ENCODE measurements at regions not wholly inside any gene's neighbourhood (a gene's known extent, or its start where the extent isn't known, plus 50 kb on each side); places are given as distances from the start of the nearest gene placed in this dataset.

DNA sequence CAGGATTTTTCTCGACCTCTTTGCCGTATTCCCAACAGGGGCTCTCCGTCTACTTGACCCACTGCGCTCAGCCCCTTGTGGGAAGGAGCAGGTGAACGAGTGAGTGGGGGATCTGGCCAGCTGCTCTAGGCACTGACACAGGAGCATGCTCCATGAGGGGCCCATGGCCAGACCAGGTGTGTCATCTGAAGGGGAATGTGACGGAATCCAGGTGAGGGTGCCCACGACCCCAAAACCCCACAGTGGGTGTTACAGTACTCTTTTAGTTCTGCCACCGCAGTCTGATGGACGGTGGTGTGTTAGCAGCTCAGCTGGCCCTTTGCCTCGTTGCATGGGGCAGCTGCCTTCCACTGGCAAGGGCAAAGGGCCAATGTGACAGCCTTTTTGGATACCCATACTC, 601.4 kb upstream of the NCAM2 start:
- DNase-seq (no peak), ATAC-seq (ENCODE audit: insufficient read depth, low FRiP score) (no peak)
- WGBS, 2 donors = 86 to 92% methylated on average over 10 of the region's 10 CpGs
- Histone ChIP-seq H3K36me3 (ENCODE audit: control insufficient read depth in 4 of 4, insufficient read depth in 4 of 4, low read length in 4 of 4) (no peaks in the 10 kb centered on the region), H3K9me3 (ENCODE audit: control insufficient read depth in 4 of 4, insufficient read depth in 3 of 4, low read length in 3 of 4) (no peaks in the 10 kb centered on the region), H3K4me3 (no peak overlapping the region), H3K27me3 (ENCODE audit: control insufficient read depth in 3 of 3, insufficient read depth in 3 of 3, low read length in 2 of 3) (no peaks in the 10 kb centered on the region), H3K4me1 (ENCODE audit: control insufficient read depth in 5 of 5, insufficient read depth in 5 of 5, low read length in 5 of 5) (no peaks in the 10 kb centered on the region), H3K9ac (ENCODE audit: insufficient read depth in 1 of 2, low read length in 2 of 2) (no peak overlapping the region), H3K27ac (ENCODE audit: low read depth in 1 of 2, low read length in 1 of 2) (no peak overlapping the region)
- TF ChIP-seq, protein P1, sequence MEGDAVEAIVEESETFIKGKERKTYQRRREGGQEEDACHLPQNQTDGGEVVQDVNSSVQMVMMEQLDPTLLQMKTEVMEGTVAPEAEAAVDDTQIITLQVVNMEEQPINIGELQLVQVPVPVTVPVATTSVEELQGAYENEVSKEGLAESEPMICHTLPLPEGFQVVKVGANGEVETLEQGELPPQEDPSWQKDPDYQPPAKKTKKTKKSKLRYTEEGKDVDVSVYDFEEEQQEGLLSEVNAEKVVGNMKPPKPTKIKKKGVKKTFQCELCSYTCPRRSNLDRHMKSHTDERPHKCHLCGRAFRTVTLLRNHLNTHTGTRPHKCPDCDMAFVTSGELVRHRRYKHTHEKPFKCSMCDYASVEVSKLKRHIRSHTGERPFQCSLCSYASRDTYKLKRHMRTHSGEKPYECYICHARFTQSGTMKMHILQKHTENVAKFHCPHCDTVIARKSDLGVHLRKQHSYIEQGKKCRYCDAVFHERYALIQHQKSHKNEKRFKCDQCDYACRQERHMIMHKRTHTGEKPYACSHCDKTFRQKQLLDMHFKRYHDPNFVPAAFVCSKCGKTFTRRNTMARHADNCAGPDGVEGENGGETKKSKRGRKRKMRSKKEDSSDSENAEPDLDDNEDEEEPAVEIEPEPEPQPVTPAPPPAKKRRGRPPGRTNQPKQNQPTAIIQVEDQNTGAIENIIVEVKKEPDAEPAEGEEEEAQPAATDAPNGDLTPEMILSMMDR (IDR thresholded peaks at IDR 0.05; ENCODE audit: control extremely low read depth, extremely low read depth) = no peak

DNA sequence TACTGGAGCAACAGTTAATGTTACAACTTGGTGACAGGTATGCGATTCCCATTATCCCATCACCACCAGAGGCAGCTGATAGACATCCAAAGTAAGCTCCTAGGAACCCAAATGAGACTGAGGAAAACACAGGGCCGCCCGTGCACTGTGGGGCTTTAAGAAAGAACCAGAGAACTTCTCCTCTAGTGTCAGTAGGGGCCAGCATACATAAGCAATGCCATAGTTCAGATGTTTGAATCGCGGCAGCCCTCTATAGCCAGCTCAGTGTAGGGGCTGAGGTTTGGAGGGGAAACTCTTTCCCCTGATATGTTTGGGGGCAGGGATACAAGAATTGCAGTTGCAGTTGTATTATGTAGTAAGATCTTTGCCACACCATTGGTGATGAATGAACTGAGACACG, 593.3 kb upstream of the NCAM2 start:
- Histone ChIP-seq H3K27ac (ENCODE audit: low read depth in 1 of 2, low read length in 1 of 2) (no peak overlapping the region), H3K9ac (ENCODE audit: insufficient read depth in 1 of 2, low read length in 2 of 2) (no peak overlapping the region), H3K36me3 (ENCODE audit: control insufficient read depth in 4 of 4, insufficient read depth in 4 of 4, low read length in 4 of 4) (no peaks in the 10 kb centered on the region), H3K9me3 (ENCODE audit: control insufficient read depth in 4 of 4, insufficient read depth in 3 of 4, low read length in 3 of 4) (no peaks in the 10 kb centered on the region), H3K4me1 (ENCODE audit: control insufficient read depth in 5 of 5, insufficient read depth in 5 of 5, low read length in 5 of 5) (no peaks in the 10 kb centered on the region), H3K4me3 (no peak overlapping the region), H3K27me3 (ENCODE audit: control insufficient read depth in 3 of 3, insufficient read depth in 3 of 3, low read length in 2 of 3) (no peaks in the 10 kb centered on the region)
- DNase-seq (no peak), ATAC-seq (ENCODE audit: insufficient read depth, low FRiP score) (no peak)
- WGBS, 2 donors = 91 to 93% methylated on average over 6 of the region's 6 CpGs
- TF ChIP-seq, protein P1 (IDR thresholded peaks at IDR 0.05; ENCODE audit: control extremely low read depth, extremely low read depth) = no peak

DNA sequence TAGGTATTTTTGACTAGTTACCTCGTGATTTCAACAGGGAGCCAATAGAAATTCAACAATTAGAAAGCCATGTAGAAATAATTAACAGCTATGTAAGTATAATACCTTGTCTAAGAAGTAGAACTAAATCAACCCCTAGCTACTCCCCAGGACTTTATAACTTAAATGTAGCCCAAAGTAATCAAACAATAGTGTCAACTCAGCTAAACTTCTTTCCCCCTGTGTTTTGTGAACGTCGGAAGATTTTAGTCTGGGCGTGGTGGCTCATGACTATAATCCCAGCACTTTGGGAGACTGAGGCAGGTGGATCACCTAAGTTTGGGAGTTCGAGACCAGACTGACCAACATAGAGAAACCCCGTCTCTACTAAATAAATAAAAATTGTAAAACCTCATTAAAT, 579.9 kb upstream of the NCAM2 start:
- Histone ChIP-seq H3K9me3 (ENCODE audit: control insufficient read depth in 4 of 4, insufficient read depth in 3 of 4, low read length in 3 of 4) (peaks cover 0 to 5% (median 1%) of the 10 kb centered on the region in 4 donors), H3K9ac (ENCODE audit: insufficient read depth in 1 of 2, low read length in 2 of 2) (no peak overlapping the region), H3K36me3 (ENCODE audit: control insufficient read depth in 4 of 4, insufficient read depth in 4 of 4, low read length in 4 of 4) (no peaks in the 10 kb centered on the region), H3K27ac (ENCODE audit: low read depth in 1 of 2, low read length in 1 of 2) (no peak overlapping the region), H3K27me3 (ENCODE audit: control insufficient read depth in 3 of 3, insufficient read depth in 3 of 3, low read length in 2 of 3) (no peaks in the 10 kb centered on the region), H3K4me3 (no peak overlapping the region), H3K4me1 (ENCODE audit: control insufficient read depth in 5 of 5, insufficient read depth in 5 of 5, low read length in 5 of 5) (no peaks in the 10 kb centered on the region)
- DNase-seq (no peak), ATAC-seq (ENCODE audit: insufficient read depth, low FRiP score) (no peak)
- TF ChIP-seq, protein P1 (IDR thresholded peaks at IDR 0.05; ENCODE audit: control extremely low read depth, extremely low read depth) = no peak
- 80 to 86% methylated on average over 6 of the region's 6 CpGs for WGBS, 2 donors

DNA sequence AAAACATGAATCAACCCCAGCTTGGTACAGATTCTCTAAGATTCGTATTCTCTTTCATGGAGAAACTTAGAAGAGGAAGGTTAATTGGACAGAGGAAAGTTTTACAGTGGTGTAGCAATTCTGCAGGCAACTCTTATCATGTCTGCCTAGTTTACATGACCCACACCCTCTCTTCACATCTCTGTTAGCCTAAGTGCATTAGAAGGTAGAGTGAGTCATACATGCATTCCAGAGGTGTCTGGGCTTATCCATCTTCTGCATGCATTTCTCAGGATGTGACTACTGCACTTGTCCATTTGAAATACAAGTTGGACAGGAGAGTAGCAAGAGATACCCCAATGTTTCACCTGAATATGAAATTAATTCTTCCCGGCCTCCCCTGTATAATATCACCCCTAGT, 578.4 kb upstream of the NCAM2 start:
- TF ChIP-seq, protein P1 (IDR thresholded peaks at IDR 0.05; ENCODE audit: control extremely low read depth, extremely low read depth) = no peak
- WGBS, 2 donors = 85 to 94% methylated on average over 2 of the region's 2 CpGs
- ATAC-seq (ENCODE audit: insufficient read depth, low FRiP score) = no peak

More for the DNA sequence above, 578.4 kb upstream of the NCAM2 start:
- Histone ChIP-seq H3K9me3 (ENCODE audit: control insufficient read depth in 4 of 4, insufficient read depth in 3 of 4, low read length in 3 of 4) (peaks cover 0 to 5% (median 2%) of the 10 kb centered on the region in 4 donors), H3K9ac (ENCODE audit: insufficient read depth in 1 of 2, low read length in 2 of 2) (no peak overlapping the region), H3K27ac (ENCODE audit: low read depth in 1 of 2, low read length in 1 of 2) (no peak overlapping the region), H3K4me3 (no peak overlapping the region), H3K4me1 (ENCODE audit: control insufficient read depth in 5 of 5, insufficient read depth in 5 of 5, low read length in 5 of 5) (no peaks in the 10 kb centered on the region), H3K27me3 (ENCODE audit: control insufficient read depth in 3 of 3, insufficient read depth in 3 of 3, low read length in 2 of 3) (no peaks in the 10 kb centered on the region), H3K36me3 (ENCODE audit: control insufficient read depth in 4 of 4, insufficient read depth in 4 of 4, low read length in 4 of 4) (no peaks in the 10 kb centered on the region)
- no peak for DNase-seq

Data from lung (tissue), 11 donors.